Right cardiac atrium (tissue), 5 donors: ENCODE measurements at regions not wholly inside any gene's neighbourhood (a gene's known extent, or its start where the extent isn't known, plus 50 kb on each side); places are given as distances from the start of the nearest gene placed in this dataset.

Experiments used
- ATAC-seq, 2 donors: fragments of 200-7000 bp; cut with Tn5 transposase; one replicate each; pipeline versions ENCODE4 v1.8.0 to v1.9.1; 2020; ENCODE audit warnings: moderate library complexity in 2 of 2, mild to moderate bottlenecking in 1 of 2
- DNase-seq, 3 donors: peaks; one replicate each; pipeline ENCODE4 v3.0.0-alpha.2; 2020
- H3K27ac ChIP-seq: one replicate; pipeline ENCODE4 v1.5.1; 2013; ENCODE audit warnings: mild to moderate bottlenecking, low read length, control low read depth, moderate library complexity
- H3K27me3 ChIP-seq: one replicate; pipeline ENCODE4 v1.6.1; 2013; ENCODE audit not compliant: control insufficient read depth, insufficient read depth
- H3K4me1 ChIP-seq: one replicate; pipeline ENCODE4 v1.6.1; 2013; ENCODE audit warnings: low read length; ENCODE audit not compliant: control insufficient read depth, insufficient read depth
- H3K4me3 ChIP-seq: one replicate; pipeline ENCODE4 v1.5.1; 2013; ENCODE audit warnings: low read length, control low read depth
- H3K9me3 ChIP-seq: one replicate; pipeline ENCODE4 v1.6.1; 2013; ENCODE audit warnings: low read length; ENCODE audit not compliant: control insufficient read depth
- WGBS: extraction: QIAGEN DNeasy Blood & Tissue Kit; methylation state at CpG from one replicate; pipeline ENCODE4 v1.1.7; 2013; 5-methylcytosine and 5-hydroxymethylcytosine counted together
- intact Hi-C, 4 donors: fragments of 100-400 bp; cut with DNase I; formaldehyde crosslinking; loops; one replicate each; pipeline versions ENCODE4 v1.11.0 to v1.14.0; 2022 to 2023
- donor health status: healthy with polysubstance abuse.
- donor health status: DM: no; HTN: yes; CAD: no.
- donor health status: DM: no; HTN: no; CAD: no.
- donor health status: DM: no; HTN: yes; CAD: no; lungs with severe emphysema.
- donor health status: DM: yes; HTN: yes; CAD: no.

DNA sequence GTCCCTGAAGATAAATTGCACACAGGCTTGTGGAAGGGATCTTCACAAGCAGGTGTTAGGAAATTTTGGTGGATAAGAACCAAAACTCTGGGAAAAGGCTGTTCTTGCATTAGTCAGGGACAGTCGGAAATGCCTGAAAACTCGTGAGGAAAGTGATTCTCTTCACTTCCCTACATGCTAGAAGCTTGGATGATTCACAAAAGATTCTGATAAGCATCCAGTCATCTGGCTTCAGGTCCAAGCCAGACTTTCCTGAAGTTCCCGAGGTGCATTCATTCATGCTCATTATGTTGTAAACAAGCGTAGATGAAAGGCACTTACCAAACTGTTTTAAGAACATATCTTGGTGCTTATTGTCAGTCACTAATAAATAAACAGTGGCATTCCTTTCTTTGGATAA, 1028.7 kb downstream of the NTRK3 start:
- Histone ChIP-seq H3K9me3 (no peaks in the 10 kb centered on the region), H3K27ac (no peak overlapping the region), H3K27me3 (no peaks in the 10 kb centered on the region), H3K4me3 (no peak overlapping the region), H3K4me1 (no peaks in the 10 kb centered on the region)
- ATAC-seq (no peak), DNase-seq (no peak)
- intact Hi-C loops = no loop called here
- 49% methylated on average over 4 of the region's 4 CpGs for WGBS

DNA sequence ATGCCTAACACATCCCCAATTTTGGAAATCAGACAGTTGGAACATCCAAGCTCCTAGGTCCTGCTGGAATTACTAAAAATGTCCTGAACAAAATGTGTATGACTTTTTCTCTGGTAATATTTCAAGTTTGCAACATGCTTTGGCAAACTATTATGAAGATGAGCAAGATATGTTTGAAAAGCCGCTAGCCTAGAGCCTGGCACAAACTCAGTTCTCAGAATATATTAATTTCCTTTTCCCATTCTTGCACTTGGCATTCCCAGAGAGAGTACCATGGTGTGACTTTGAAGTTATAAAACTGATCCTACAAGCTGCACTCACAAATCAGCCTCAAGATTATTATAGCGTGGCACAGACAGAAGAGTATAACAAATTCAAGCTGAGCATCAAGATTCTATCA, 1031.1 kb downstream of the NTRK3 start:
- 59% methylated on average over 2 of the region's 2 CpGs for WGBS

DNA sequence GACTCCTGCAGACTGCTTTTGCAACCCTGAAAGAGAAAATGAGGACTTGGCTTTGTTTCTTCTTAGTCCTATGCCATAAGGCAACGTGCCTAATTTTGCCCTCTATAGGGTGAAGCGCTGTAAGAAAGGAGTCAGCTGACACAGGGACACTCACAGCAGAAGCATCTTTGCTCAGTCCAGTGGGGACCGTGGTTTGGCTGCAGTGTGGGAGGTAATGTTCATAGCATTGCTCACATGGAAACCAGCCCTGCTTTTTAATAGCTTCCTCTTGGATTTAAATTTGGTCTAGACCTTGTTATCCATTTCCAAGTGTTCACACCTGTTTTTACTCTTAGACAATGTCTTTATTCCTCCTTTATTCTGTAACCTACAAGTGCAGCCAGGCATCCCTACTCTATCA, 1032.1 kb downstream of the NTRK3 start:
- no peak overlapping the region for H3K4me3 ChIP-seq
- WGBS = 69% methylated on average over 3 of the region's 3 CpGs
- H3K4me1 ChIP-seq = no peaks in the 10 kb centered on the region
- no peak for DNase-seq
- no peaks in the 10 kb centered on the region for H3K9me3 ChIP-seq
- no peaks in the 10 kb centered on the region for H3K27me3 ChIP-seq
- ATAC-seq = no peak
- H3K27ac ChIP-seq = no peak overlapping the region
- intact Hi-C loops = no loop called here

More for the DNA sequence above, 1031.1 kb downstream of the NTRK3 start:
- H3K4me3 ChIP-seq = no peak overlapping the region
- H3K27ac ChIP-seq = no peak overlapping the region
- no peaks in the 10 kb centered on the region for H3K27me3 ChIP-seq
- DNase-seq (no peak), ATAC-seq (no peak)
- intact Hi-C loops = no loop called here
- no peaks in the 10 kb centered on the region for H3K4me1 ChIP-seq
- no peaks in the 10 kb centered on the region for H3K9me3 ChIP-seq

DNA sequence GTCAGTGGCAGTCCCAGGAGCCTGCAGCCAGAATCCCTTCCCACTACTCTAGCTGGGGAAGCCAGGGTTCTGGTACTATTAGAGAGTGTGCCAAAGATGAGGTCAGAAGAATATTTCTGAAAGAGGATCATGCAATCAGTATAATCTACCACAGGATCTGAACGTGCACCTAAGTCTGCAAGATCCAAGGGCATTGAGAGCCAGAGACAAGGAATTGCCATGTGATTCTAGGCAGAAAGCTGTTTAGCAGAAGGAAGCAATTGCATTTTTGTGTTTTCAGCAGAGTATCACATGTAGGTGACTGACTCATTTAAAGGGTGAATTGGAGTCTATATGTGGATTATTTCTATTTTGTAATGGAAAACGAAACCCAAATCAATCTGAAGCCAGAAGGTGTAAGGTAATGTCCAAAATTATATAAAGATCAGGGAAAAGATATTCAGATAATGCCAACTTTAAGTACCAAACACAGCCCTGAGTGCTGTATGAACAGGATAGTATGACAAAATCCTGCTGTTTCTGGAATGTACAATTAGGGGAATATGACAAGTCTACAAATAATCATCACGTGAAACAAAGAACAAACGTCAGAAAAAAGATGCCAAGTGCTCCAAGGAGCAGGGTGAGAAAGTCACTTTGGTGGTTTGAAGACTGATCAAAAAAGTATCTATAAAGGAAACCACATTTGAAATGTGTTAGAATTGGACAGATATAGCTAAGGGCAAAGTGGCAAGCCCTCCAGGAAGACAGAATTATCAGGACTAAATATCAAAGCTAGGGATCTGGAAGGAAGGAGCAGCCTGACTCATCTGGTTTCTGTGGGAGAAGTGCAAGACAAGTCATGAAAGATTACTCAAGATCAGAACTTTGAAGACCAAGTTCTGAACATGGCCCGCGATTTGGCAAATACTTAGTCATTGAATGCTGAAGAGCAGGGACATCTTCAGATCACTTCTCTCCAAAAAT, 1036.6 kb downstream of the NTRK3 start:
- DNase-seq = no peak
- no peaks in the 10 kb centered on the region for H3K27me3 ChIP-seq
- no peaks in the 10 kb centered on the region for H3K4me1 ChIP-seq
- no peaks in the 10 kb centered on the region for H3K9me3 ChIP-seq
- intact Hi-C loops = no loop called here
- H3K4me3 ChIP-seq = no peak overlapping the region
- no peak overlapping the region for H3K27ac ChIP-seq
- no peak for ATAC-seq
- whole genome bisulfite sequencing = 69% methylated on average over 6 of the region's 6 CpGs

DNA sequence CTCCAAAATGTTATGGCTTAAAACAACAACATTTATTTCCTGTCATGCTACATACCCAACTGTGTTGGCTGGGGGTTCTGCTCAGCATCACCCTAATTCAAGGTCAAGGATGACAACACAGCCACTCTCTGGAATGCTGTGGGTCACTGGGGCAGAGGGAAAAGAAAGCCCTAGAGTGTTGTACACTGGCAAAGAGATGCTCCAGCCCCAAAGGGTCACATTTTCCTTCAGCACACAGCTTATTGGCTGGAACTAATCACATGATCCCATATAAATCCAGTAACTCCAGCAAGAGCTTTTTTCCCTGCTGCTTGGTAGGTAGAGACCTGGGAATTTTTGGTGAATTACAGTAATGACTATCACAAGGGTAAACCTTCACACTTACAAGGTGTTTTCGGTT, 1041.4 kb downstream of the NTRK3 start:
- WGBS = 88% methylated on average over 1 of the region's 1 CpG
- no peak overlapping the region for H3K27ac ChIP-seq
- no peak for ATAC-seq
- H3K27me3 ChIP-seq = no peaks in the 10 kb centered on the region
- no peak overlapping the region for H3K4me3 ChIP-seq
- no peak for DNase-seq
- peaks cover 3% of the 10 kb centered on the region for H3K4me1 ChIP-seq
- H3K9me3 ChIP-seq = no peaks in the 10 kb centered on the region
- intact Hi-C loops = no loop called here

DNA sequence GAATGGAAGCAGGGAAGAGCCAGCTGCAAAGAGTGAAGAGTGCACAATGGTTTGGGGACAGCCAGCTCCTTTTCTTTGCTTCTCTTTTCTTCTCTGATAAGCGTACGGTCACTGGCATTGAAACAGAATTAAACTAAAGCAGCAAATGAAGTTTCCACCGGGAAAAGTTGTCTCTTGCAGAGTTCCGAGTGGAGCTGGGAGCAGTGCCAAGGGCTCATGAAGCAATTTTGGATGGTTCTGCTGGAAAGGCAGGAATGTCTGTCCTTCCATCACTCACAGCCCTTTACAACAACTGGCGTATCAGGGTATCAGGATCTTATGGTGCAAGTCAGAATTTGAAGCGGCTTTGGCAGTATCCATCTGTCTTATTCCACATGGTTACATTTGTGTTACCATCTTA, 1042.9 kb downstream of the NTRK3 start:
- Histone ChIP-seq H3K4me1 (peaks cover 3% of the 10 kb centered on the region), H3K27me3 (no peaks in the 10 kb centered on the region), H3K27ac (no peak overlapping the region), H3K9me3 (no peaks in the 10 kb centered on the region), H3K4me3 (no peak overlapping the region)
- DNase-seq = peak in 2 of 3 donors; percentile 44 to 62
- intact Hi-C loops = no loop called here
- no peak for ATAC-seq
- WGBS = 49% methylated on average over 6 of the region's 6 CpGs

DNA sequence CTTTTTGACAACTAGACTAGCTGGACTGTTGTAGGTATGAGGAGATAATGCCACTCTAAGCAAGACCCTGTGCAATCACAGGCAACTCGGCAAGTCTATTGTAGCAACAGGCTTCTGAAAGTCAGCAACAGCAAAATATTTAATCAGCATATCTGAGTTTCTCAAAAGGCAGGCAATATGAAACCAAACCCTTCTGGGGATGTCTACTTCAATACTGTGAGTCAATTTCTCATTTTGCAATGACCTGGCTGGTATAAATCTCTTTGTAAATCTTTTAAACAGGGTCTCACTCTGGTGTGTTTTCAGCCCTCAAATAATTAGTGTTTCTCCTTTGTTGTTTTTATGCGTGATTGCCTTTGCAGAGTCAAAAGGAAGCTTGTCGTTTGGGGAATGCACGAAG, 1044.5 kb downstream of the NTRK3 start:
- no peak overlapping the region for H3K4me3 ChIP-seq
- H3K27me3 ChIP-seq = no peaks in the 10 kb centered on the region
- WGBS = 63% methylated on average over 4 of the region's 4 CpGs
- no peak for DNase-seq
- ATAC-seq = no peak
- H3K27ac ChIP-seq = no peak overlapping the region
- peaks cover 3% of the 10 kb centered on the region for H3K4me1 ChIP-seq
- H3K9me3 ChIP-seq = no peaks in the 10 kb centered on the region
- intact Hi-C loops = no loop called here

DNA sequence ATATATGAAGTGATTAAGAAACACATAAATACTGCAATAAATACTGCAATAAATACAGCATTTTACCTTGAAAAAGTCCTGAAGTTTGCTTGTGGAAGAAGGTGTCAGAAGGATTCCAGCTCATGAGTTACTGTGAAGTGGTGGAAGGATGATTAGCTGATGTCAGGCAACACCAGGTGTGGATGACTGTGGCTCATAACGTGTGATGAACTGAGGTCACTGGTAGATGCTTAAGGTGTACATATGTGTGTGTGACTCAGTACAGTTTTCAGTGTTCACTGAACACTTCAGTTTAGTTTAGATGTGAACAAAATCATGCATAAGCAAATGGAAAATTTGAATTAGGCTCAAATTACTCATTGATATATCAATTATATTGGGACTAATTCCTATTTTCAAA, 1045.0 kb downstream of the NTRK3 start:
- no peaks in the 10 kb centered on the region for H3K27me3 ChIP-seq
- WGBS = 63% methylated on average over 1 of the region's 1 CpG
- no peak overlapping the region for H3K4me3 ChIP-seq
- peaks cover 3% of the 10 kb centered on the region for H3K4me1 ChIP-seq
- H3K9me3 ChIP-seq = no peaks in the 10 kb centered on the region
- no peak overlapping the region for H3K27ac ChIP-seq
- DNase-seq (no peak), ATAC-seq (no peak)
- intact Hi-C loops = no loop called here

DNA sequence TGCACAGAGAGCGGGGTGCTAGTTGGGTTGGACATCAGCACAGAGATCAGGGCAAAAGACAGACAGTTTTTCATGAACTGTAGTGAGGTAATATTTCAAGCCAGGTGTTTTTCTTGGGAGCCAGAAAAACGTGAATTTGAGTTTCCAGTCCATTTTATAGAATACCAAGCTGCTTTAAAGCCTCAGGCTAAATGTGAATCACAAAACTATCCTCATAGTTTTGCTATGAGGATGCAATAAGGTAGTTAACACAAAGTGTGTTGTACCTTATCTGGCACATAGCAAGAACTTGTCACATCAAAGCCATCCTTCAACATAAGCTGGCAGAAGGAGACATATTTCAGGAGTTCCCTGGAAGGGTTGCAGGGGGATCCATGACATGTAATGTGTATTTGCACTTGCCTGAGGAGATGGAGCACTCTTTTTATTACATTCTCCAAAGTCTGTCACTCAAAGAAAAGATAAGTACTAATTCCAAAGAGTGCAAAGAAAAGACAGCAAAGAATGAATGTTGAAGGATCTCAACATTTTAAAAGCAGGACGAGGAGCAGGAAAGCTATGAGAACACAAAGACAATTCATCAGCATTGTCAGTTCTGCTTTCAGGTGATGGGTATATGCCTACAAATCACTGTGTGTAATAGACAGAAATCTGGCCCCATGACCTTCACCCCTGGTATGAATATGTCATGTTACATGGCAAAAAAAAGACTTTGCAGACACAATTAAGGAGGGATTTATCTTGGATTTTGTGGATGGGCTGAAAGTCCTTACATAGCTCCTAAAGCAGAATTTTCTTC, 1046.4 kb downstream of the NTRK3 start:
- 52% methylated on average over 3 of the region's 3 CpGs for WGBS
- intact Hi-C loops = no loop called here

DNA sequence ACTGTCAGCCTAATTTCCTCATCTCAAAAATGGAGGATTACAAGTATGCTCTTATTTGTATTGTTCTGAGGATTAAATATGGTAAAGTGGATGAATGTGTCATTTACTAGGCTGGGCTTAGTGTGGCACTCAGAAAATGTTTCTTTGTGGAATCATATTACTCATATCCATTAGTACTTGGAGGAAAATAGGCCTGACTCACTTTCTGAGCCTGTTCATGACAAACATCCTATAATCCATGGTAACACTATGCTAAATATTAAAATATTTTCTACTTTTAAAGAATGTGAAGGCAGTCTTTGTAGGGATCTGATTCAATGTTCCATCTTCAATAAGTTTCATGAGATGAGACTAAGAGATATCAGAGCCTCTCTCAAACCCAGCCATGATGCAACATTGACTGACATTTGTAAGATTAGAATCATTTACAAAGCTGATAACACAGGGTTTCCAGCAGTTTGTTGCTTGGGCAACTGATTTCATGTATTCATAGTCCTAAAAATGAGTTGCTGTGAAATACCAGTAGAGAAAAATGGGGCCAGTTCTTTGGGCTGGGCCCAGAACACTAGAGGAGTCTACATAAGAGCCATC, 1048.5 kb downstream of the NTRK3 start:
- no peaks in the 10 kb centered on the region for H3K9me3 ChIP-seq
- intact Hi-C loops = no loop called here
- ATAC-seq (no peak), DNase-seq (no peak)
- H3K27me3 ChIP-seq = no peaks in the 10 kb centered on the region
- no peak overlapping the region for H3K27ac ChIP-seq
- H3K4me3 ChIP-seq = no peak overlapping the region
- H3K4me1 ChIP-seq = no peaks in the 10 kb centered on the region

More for the DNA sequence above, 1046.4 kb downstream of the NTRK3 start:
- no peak overlapping the region for H3K27ac ChIP-seq
- H3K9me3 ChIP-seq = no peaks in the 10 kb centered on the region
- no peaks in the 10 kb centered on the region for H3K27me3 ChIP-seq
- ATAC-seq (no peak), DNase-seq (no peak)
- no peak overlapping the region for H3K4me3 ChIP-seq
- H3K4me1 ChIP-seq = peaks cover 3% of the 10 kb centered on the region

DNA sequence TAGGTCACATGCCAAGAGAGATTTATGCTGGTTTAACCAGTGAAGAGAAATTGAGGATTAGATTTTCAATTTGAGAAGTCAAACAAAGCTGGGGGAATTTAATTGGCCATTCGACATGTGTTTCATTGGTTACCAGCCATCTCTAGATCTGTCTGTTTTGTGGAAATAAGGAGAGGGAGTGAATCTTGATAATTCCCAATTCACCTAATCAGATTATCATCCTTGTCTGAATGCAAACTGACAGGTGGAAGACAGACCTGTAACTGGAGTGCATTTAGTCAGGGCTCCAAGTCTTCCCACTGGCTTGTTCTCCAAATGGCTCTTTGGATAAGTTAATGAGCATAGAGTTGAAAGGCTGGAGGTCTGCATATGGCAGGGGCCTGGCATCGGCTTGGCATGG, 1049.3 kb downstream of the NTRK3 start:
- H3K4me1 ChIP-seq = no peaks in the 10 kb centered on the region
- no peak overlapping the region for H3K4me3 ChIP-seq
- ATAC-seq (no peak), DNase-seq (no peak)
- no peaks in the 10 kb centered on the region for H3K9me3 ChIP-seq
- no peaks in the 10 kb centered on the region for H3K27me3 ChIP-seq
- H3K27ac ChIP-seq = no peak overlapping the region
- intact Hi-C loops = no loop called here
- WGBS = 84% methylated on average over 2 of the region's 2 CpGs
